HCT116 (cell line): ENCODE measurements at regions not wholly inside any gene's neighbourhood (a gene's known extent, or its start where the extent isn't known, plus 50 kb on each side); places are given as distances from the start of the nearest gene placed in this dataset.

ENCODE experiments used
- CBX3 ChIP-seq: IDR thresholded peaks from 2 replicates; pipeline ENCODE4 v1.6.1; 2012; ENCODE audit warnings: low read depth
- CTCF ChIP-seq, 3 experiments: fragments of 200-600 bp in 1 of 3; sonication (generic) in 1 of 3; IDR thresholded peaks in 2 of 3; conservative IDR thresholded peaks in 1 of 3; 2 replicates each; pipeline ENCODE4 v1.5.1; 2012 to 2017; ENCODE audit warnings: low read depth in 2 of 3, low read length in 2 of 3, antibody characterized with exemption in 1 of 3, borderline replicate concordance in 1 of 3, control low read depth in 1 of 3, mild to moderate bottlenecking in 1 of 3, mixed read lengths in 1 of 3, mixed run types in 1 of 3, moderate library complexity in 1 of 3; ENCODE audit not compliant: insufficient read depth in 1 of 3
- EZH2phosphoT487 ChIP-seq: fragments of 200-600 bp; IDR thresholded peaks from 2 replicates; pipeline ENCODE4 v1.6.1; 2018; ENCODE audit warnings: antibody characterized with exemption, borderline replicate concordance
- POLR2A ChIP-seq: IDR thresholded peaks from 2 replicates; pipeline ENCODE4 v1.7.0; 2011; ENCODE audit warnings: borderline replicate concordance; ENCODE audit not compliant: insufficient read depth, insufficient read length; ENCODE audit errors: extremely low read depth
- POLR2AphosphoS5 ChIP-seq: IDR thresholded peaks from 2 replicates; pipeline ENCODE4 v1.6.1; 2011; ENCODE audit warnings: mild to moderate bottlenecking, low read depth, low read length, moderate library complexity
- SP1 ChIP-seq: IDR thresholded peaks from 2 replicates; pipeline ENCODE4 v1.6.1; 2012; ENCODE audit warnings: low read depth

- TF ChIP-seq POLR2AphosphoS5, result no peak
- TF ChIP-seq EZH2phosphoT487, result no peak
- no peak for TF ChIP-seq CBX3
- no peak for TF ChIP-seq CTCF (IDR thresholded peaks at IDR 0.05 in 2 of 3, conservative IDR thresholded peaks at IDR 0.05 in 1 of 3; ENCODE audit: borderline replicate concordance in 1 of 3, insufficient read depth in 1 of 3, low read depth in 2 of 3, low read length in 2 of 3)
- no peak for TF ChIP-seq POLR2A
- no peak for TF ChIP-seq SP1
Observed at GRCh38 chr12:91993287-91994017, 152.2 kb downstream of the BTG1 start.
